SK-N-SH (cell line): ENCODE measurements at regions not wholly inside any gene's neighbourhood (a gene's known extent, or its start where the extent isn't known, plus 50 kb on each side); places are given as distances from the start of the nearest gene placed in this dataset.

Experiments
- CTCF ChIA-PET: fragments of 300-600, 350-600 bp; formaldehyde crosslinking; extraction: SDS; loops from one replicate; lab custom pipeline; 2021; lab: Yijun Ruan, JAX
- POLR2A ChIA-PET: fragments of 350-600 bp; sonication (Branson Sonifier 250); formaldehyde crosslinking; extraction: SDS; loops from one replicate; lab custom pipeline; 2020; ENCODE audit warnings: antibody characterized with exemption, inconsistent platforms; lab: Yijun Ruan, JAX
- DNase-seq: peaks from one replicate; pipeline ENCODE4 v3.0.0; 2012
- H2AFZ ChIP-seq: fragments of 200-600 bp; sonication (generic); 2 replicates; pipeline ENCODE4 v1.8.1; 2016; ENCODE audit warnings: antibody characterized with exemption, mild to moderate bottlenecking, low read depth
- H3F3A ChIP-seq: fragments of 200-600 bp; sonication (generic); replicated peaks from 2 replicates; pipeline ENCODE3; 2016; ENCODE audit warnings: antibody characterized with exemption, mild to moderate bottlenecking; ENCODE audit not compliant: insufficient read depth
- H3K27ac ChIP-seq, 2 experiments: fragments of 200-500 bp in 1 of 2; fragments of 200-600 bp in 1 of 2; sonication (Bioruptor generic) in 1 of 2; sonication (generic), shearing (Covaris generic) in 1 of 2; 2 replicates each; pipeline versions ENCODE4 v1.5.1 to v1.6.1; 2014 to 2016; ENCODE audit warnings: low read depth in 2 of 2, inconsistent platforms in 1 of 2, low read length in 1 of 2, mild to moderate bottlenecking in 1 of 2, mixed read lengths in 1 of 2
- H3K27me3 ChIP-seq: fragments of 200-600 bp; sonication (generic), shearing (Covaris generic); 2 replicates; pipeline ENCODE4 v1.6.1; 2016; ENCODE audit warnings: mixed run types; ENCODE audit not compliant: insufficient read depth
- H3K36me3 ChIP-seq, 2 experiments: fragments of 200-500 bp in 1 of 2; fragments of 200-600 bp in 1 of 2; sonication (Bioruptor generic) in 1 of 2; sonication (generic) in 1 of 2; replicated peaks in 1 of 2; 2 replicates each; pipeline versions ENCODE3 to v1.5.1; 2014 to 2016; ENCODE audit warnings: low read length in 1 of 2, mild to moderate bottlenecking in 1 of 2; ENCODE audit not compliant: insufficient read depth in 2 of 2, control insufficient read depth in 1 of 2
- H3K4me1 ChIP-seq, 2 experiments: fragments of 200-500 bp in 1 of 2; fragments of 200-600 bp in 1 of 2; sonication (Bioruptor generic) in 1 of 2; sonication (generic), shearing (Covaris generic) in 1 of 2; 2 replicates each; pipeline versions ENCODE4 v1.5.1 to v1.6.1; 2014 to 2016; ENCODE audit warnings: low read depth in 1 of 2, low read length in 1 of 2, mixed run types in 1 of 2; ENCODE audit not compliant: insufficient read depth in 2 of 2, control insufficient read depth in 1 of 2
- H3K4me2 ChIP-seq: fragments of 200-600 bp; sonication (generic), shearing (Covaris generic); 2 replicates; pipeline ENCODE4 v1.6.1; 2017; ENCODE audit warnings: mixed run types
- H3K4me3 ChIP-seq, 2 experiments: fragments of 200-500 bp in 1 of 2; fragments of 200-600 bp in 1 of 2; sonication (Bioruptor generic) in 1 of 2; sonication (generic), shearing (Covaris generic) in 1 of 2; 2 replicates each; pipeline versions ENCODE4 v1.5.1 to v1.8.1; 2014 to 2016; ENCODE audit warnings: low read depth in 2 of 2, inconsistent platforms in 1 of 2, low read length in 1 of 2, mild to moderate bottlenecking in 1 of 2, mixed read lengths in 1 of 2, moderate library complexity in 1 of 2
- H3K79me2 ChIP-seq: fragments of 200-600 bp; sonication (generic); 2 replicates; pipeline ENCODE4 v1.8.1; 2017; ENCODE audit warnings: mild to moderate bottlenecking; ENCODE audit not compliant: insufficient read depth
- H3K9ac ChIP-seq: fragments of 200-600 bp; sonication (generic); 2 replicates; pipeline ENCODE4 v1.6.1; 2017; ENCODE audit warnings: mixed run types
- H3K9me2 ChIP-seq: fragments of 200-600 bp; sonication (generic); 2 replicates; pipeline ENCODE4 v1.6.1; 2017; ENCODE audit warnings: mixed run types
- H3K9me3 ChIP-seq: fragments of 200-600 bp; sonication (generic); 2 replicates; pipeline ENCODE4 v1.6.1; 2017; ENCODE audit warnings: mixed run types, mild to moderate bottlenecking, moderate library complexity
- H4K20me1 ChIP-seq: fragments of 200-600 bp; sonication (generic); 2 replicates; pipeline ENCODE4 v1.6.1; 2017; ENCODE audit warnings: mild to moderate bottlenecking, mixed run types; ENCODE audit not compliant: insufficient read depth
- CHD2 ChIP-seq: fragments of 150-350 bp; IDR thresholded peaks from 2 replicates; pipeline ENCODE4 v1.6.1; 2018; ENCODE audit warnings: low read length; ENCODE audit not compliant: partially characterized antibody
- ELF1 ChIP-seq: IDR thresholded peaks from 2 replicates; pipeline ENCODE4 v1.4.0; 2012
- EZH2phosphoT487 ChIP-seq: fragments of 200-600 bp; sonication (generic); IDR thresholded peaks from 2 replicates; pipeline ENCODE4 v1.6.1; 2017; ENCODE audit warnings: low read depth, mixed run types, mild to moderate bottlenecking, antibody characterized with exemption, moderate library complexity, borderline replicate concordance
- FOSL2 ChIP-seq: IDR thresholded peaks from 2 replicates; pipeline ENCODE4 v1.4.0; 2012; ENCODE audit warnings: low read depth, mild to moderate bottlenecking, moderate library complexity, borderline replicate concordance
- GABPA ChIP-seq: IDR thresholded peaks from 2 replicates; pipeline ENCODE4 v1.4.0; 2012; ENCODE audit warnings: low read depth, mild to moderate bottlenecking
- MAX ChIP-seq: IDR thresholded peaks from 2 replicates; pipeline ENCODE4 v1.4.0; 2012; ENCODE audit warnings: low read depth
- MEF2A ChIP-seq: IDR thresholded peaks from 2 replicates; pipeline ENCODE4 v1.4.0; 2012; ENCODE audit warnings: low read depth, borderline replicate concordance
- NRF1 ChIP-seq: IDR thresholded peaks from 2 replicates; pipeline ENCODE4 v1.6.1; 2012; ENCODE audit warnings: low read depth, mild to moderate bottlenecking, low read length
- RAD21 ChIP-seq: IDR thresholded peaks from 2 replicates; pipeline ENCODE4 v1.6.1; 2012; ENCODE audit warnings: mild to moderate bottlenecking, low read length
- RCOR1 ChIP-seq: fragments of 150-350 bp; IDR thresholded peaks from 2 replicates; pipeline ENCODE4 v1.6.1; 2017; ENCODE audit warnings: antibody characterized with exemption, low read length
- REST ChIP-seq: IDR thresholded peaks from 2 replicates; pipeline ENCODE4 v1.6.1; 2012; ENCODE audit warnings: mild to moderate bottlenecking, low read depth, low read length, moderate library complexity
- RFX5 ChIP-seq: IDR thresholded peaks from 2 replicates; pipeline ENCODE4 v1.6.1; 2012; ENCODE audit warnings: mild to moderate bottlenecking, improper control_type of control experiment, low read length
- RXRA ChIP-seq: IDR thresholded peaks from 2 replicates; pipeline ENCODE4 v1.4.0; 2012; ENCODE audit warnings: low read depth, mild to moderate bottlenecking, borderline replicate concordance
- SMC3 ChIP-seq: IDR thresholded peaks from 2 replicates; pipeline ENCODE4 v1.6.1; 2012; ENCODE audit warnings: low read depth, low read length, improper control_type of control experiment
- TAF1 ChIP-seq: IDR thresholded peaks from 2 replicates; pipeline ENCODE4 v1.6.1; 2012; ENCODE audit warnings: low read depth, mild to moderate bottlenecking, low read length, moderate library complexity, borderline replicate concordance
- USF1 ChIP-seq: IDR thresholded peaks from 2 replicates; pipeline ENCODE4 v1.4.0; 2012; ENCODE audit warnings: low read depth, borderline replicate concordance
- USF2 ChIP-seq: fragments of 150-350 bp; IDR thresholded peaks from 2 replicates; pipeline ENCODE4 v1.6.1; 2017; ENCODE audit warnings: antibody characterized with exemption, low read length, low read depth, borderline replicate concordance
- YY1 ChIP-seq: IDR thresholded peaks from 2 replicates; pipeline ENCODE4 v1.4.0; 2012; ENCODE audit warnings: low read depth, mild to moderate bottlenecking
- ZBTB33 ChIP-seq: IDR thresholded peaks from 2 replicates; pipeline ENCODE4 v1.4.0; 2012; ENCODE audit warnings: low read depth, borderline replicate concordance
- WGBS: methylation state at CpG from one replicate; pipeline ENCODE4 v1.1.6; 2017; ENCODE audit warnings: low lambda C conversion rate; 5-methylcytosine and 5-hydroxymethylcytosine counted together

GRCh38 chr3:34376691-34377090 lies 578.3 kb downstream of the PDCD6IP start:
- no peak overlapping the region for H2AFZ ChIP-seq
- H3K9ac ChIP-seq = no peak overlapping the region
- no peaks in the 10 kb centered on the region for H3K9me3 ChIP-seq
- WGBS = 11% methylated on average over 4 of the region's 4 CpGs
- TF ChIP-seq USF1 (no peak), SMC3 (no peak), RCOR1 (no peak), YY1 (no peak), USF2 (no peak)
- H3K4me1 ChIP-seq = no peaks in the 10 kb centered on the region
- POLR2A ChIA-PET = no interaction called here
- no peaks in the 10 kb centered on the region for H3K36me3 ChIP-seq
- H3K27me3 ChIP-seq = no peaks in the 10 kb centered on the region
- no peaks in the 10 kb centered on the region for H4K20me1 ChIP-seq
- H3K27ac ChIP-seq = no peak overlapping the region
- H3K4me3 ChIP-seq = no peak overlapping the region
- DNase-seq = no peak
- CTCF ChIA-PET = interaction anchor here (1.6 kb wide), 1 partner anchor 11 kb away, joined by 4 read pairs; no protein-coding TSS in a partner anchor
- H3K4me2 ChIP-seq = no peak overlapping the region
- H3F3A ChIP-seq = no peaks in the 10 kb centered on the region
- H3K79me2 ChIP-seq = no peaks in the 10 kb centered on the region
- no peaks in the 10 kb centered on the region for H3K9me2 ChIP-seq

- Histone ChIP-seq H3K4me1 (no peaks in the 10 kb centered on the region), H3K9me3 (no peaks in the 10 kb centered on the region), H3K9ac (no peak overlapping the region), H2AFZ (no peak overlapping the region), H3K27ac (no peak overlapping the region), H3K79me2 (no peaks in the 10 kb centered on the region), H3K9me2 (no peaks in the 10 kb centered on the region), H3F3A (no peaks in the 10 kb centered on the region), H3K4me2 (no peak overlapping the region), H4K20me1 (no peaks in the 10 kb centered on the region), H3K27me3 (no peaks in the 10 kb centered on the region), H3K4me3 (no peak overlapping the region), H3K36me3 (no peaks in the 10 kb centered on the region)
- DNase-seq = no peak
- CTCF ChIA-PET = interaction anchor here (1.6 kb wide), 1 partner anchor 10 kb away, joined by 4 read pairs; no protein-coding TSS in a partner anchor
- POLR2A ChIA-PET = no interaction called here
- 32% methylated on average over 2 of the region's 6 CpGs for WGBS
- TF ChIP-seq MAX = no peak
- TF ChIP-seq NRF1 = no peak
- no peak for TF ChIP-seq ELF1
- no peak for TF ChIP-seq USF1
- no peak for TF ChIP-seq MEF2A
- no peak for TF ChIP-seq GABPA
- no peak for TF ChIP-seq TAF1
- TF ChIP-seq CHD2 = no peak
- no peak for TF ChIP-seq RFX5
- TF ChIP-seq REST = no peak
- TF ChIP-seq FOSL2 = no peak
- TF ChIP-seq RAD21 = no peak
- no peak for TF ChIP-seq ZBTB33
- TF ChIP-seq EZH2phosphoT487 = no peak
- no peak for TF ChIP-seq RXRA
Measured at GRCh38 chr3:34377961-34378360, 579.5 kb downstream of the PDCD6IP start.
